Activated CD8-positive, alpha-beta T cell treated with anti-CD3 and anti-CD28 coated beads for 36 hours (primary cell): ENCODE measurements at regions not wholly inside any gene's neighbourhood (a gene's known extent, or its start where the extent isn't known, plus 50 kb on each side); places are given as distances from the start of the nearest gene placed in this dataset.

Experiments used
- ATAC-seq: fragments of 200-7000 bp; cut with Tn5 transposase; one replicate; pipeline ENCODE4 v1.10.0; 2021; ENCODE audit warnings: mild to moderate bottlenecking, moderate library complexity
- CTCF ChIA-PET: fragments of 350-600 bp; sonication (Branson Sonifier 250); formaldehyde crosslinking; loops from one replicate; lab custom pipeline; 2021; ENCODE audit warnings: antibody characterized with exemption; lab: Charles Lee
- POLR2A ChIA-PET: fragments of 350-600 bp; sonication (Branson Sonifier 250); formaldehyde crosslinking; loops from one replicate; lab custom pipeline; 2021; ENCODE audit warnings: antibody characterized with exemption; lab: Charles Lee
- DNase-seq: peaks from one replicate; pipeline ENCODE4 v3.0.0-alpha.2; 2020
- H3K27ac Mint-ChIP-seq: one replicate; pipeline ENCODE4 v1.8.0; 2021; ENCODE audit warnings: mild to moderate bottlenecking, mixed read lengths
- H3K27me3 Mint-ChIP-seq: one replicate; pipeline ENCODE4 v1.8.0; 2021; ENCODE audit warnings: mixed read lengths
- H3K36me3 Mint-ChIP-seq: one replicate; pipeline ENCODE4 v1.8.0; 2021; ENCODE audit warnings: low read depth, mixed read lengths
- H3K4me1 Mint-ChIP-seq: one replicate; pipeline ENCODE4 v1.8.0; 2021; ENCODE audit warnings: low read depth, mixed read lengths
- H3K4me3 Mint-ChIP-seq: one replicate; pipeline ENCODE4 v1.8.0; 2021; ENCODE audit warnings: mild to moderate bottlenecking, moderate library complexity, mixed read lengths
- H3K9me3 Mint-ChIP-seq: one replicate; pipeline ENCODE4 v1.8.0; 2021; ENCODE audit warnings: mixed read lengths
- CTCF ChIP-seq: fragments of 200-600 bp; IDR thresholded peaks from one replicate; pipeline ENCODE4 v1.8.0; 2022; ENCODE audit warnings: antibody characterized with exemption, mild to moderate bottlenecking
- intact Hi-C: fragments of 100-400 bp; cut with micrococcal nuclease; formaldehyde crosslinking; loops from one replicate; pipeline ENCODE4 v1.10.0; 2022

GRCh38 chr1:56258371-56258770 lies 321.0 kb downstream of the PLPP3 start:
- no peaks in the 10 kb centered on the region for H3K36me3 Mint-ChIP-seq
- no peak overlapping the region for H3K4me3 Mint-ChIP-seq
- no peaks in the 10 kb centered on the region for H3K27me3 Mint-ChIP-seq
- ChIA-PET CTCF (no interaction called here), POLR2A (no interaction called here)
- intact Hi-C loops: no loop called here
- H3K27ac Mint-ChIP-seq: no peak overlapping the region
- no peak for ATAC-seq
- no peak for TF ChIP-seq CTCF
- H3K4me1 Mint-ChIP-seq: no peaks in the 10 kb centered on the region
- no peak for DNase-seq
- peaks cover 2% of the 10 kb centered on the region for H3K9me3 Mint-ChIP-seq

- no peaks in the 10 kb centered on the region for H3K4me1 Mint-ChIP-seq
- TF ChIP-seq CTCF: no peak
- POLR2A ChIA-PET: no interaction called here
- DNase-seq (no peak), ATAC-seq (no peak)
- H3K4me3 Mint-ChIP-seq: no peak overlapping the region
- no peaks in the 10 kb centered on the region for H3K36me3 Mint-ChIP-seq
- intact Hi-C loops: no loop called here
- H3K27me3 Mint-ChIP-seq: no peaks in the 10 kb centered on the region
- H3K9me3 Mint-ChIP-seq: peaks cover 2% of the 10 kb centered on the region
- CTCF ChIA-PET: no interaction called here
- H3K27ac Mint-ChIP-seq: no peak overlapping the region
Measured at GRCh38 chr1:56257726-56258125, 321.6 kb downstream of the PLPP3 start.

GRCh38 chr1:56256153-56257000 lies 323.0 kb downstream of the PLPP3 start:
- no peak overlapping the region for H3K4me3 Mint-ChIP-seq
- no peak for TF ChIP-seq CTCF
- H3K36me3 Mint-ChIP-seq: no peaks in the 10 kb centered on the region
- H3K27ac Mint-ChIP-seq: no peak overlapping the region
- ChIA-PET CTCF (no interaction called here), POLR2A (no interaction called here)
- H3K9me3 Mint-ChIP-seq: peaks cover 2% of the 10 kb centered on the region
- ATAC-seq (no peak), DNase-seq (no peak)
- intact Hi-C loops: no loop called here
- no peaks in the 10 kb centered on the region for H3K4me1 Mint-ChIP-seq
- no peaks in the 10 kb centered on the region for H3K27me3 Mint-ChIP-seq

GRCh38 chr1:56255516-56256152 lies 323.7 kb downstream of the PLPP3 start:
- POLR2A ChIA-PET: no interaction called here

More at GRCh38 chr1:56255516-56256152, 323.7 kb downstream of the PLPP3 start:
- peaks cover 2% of the 10 kb centered on the region for H3K9me3 Mint-ChIP-seq
- TF ChIP-seq CTCF: no peak
- H3K4me1 Mint-ChIP-seq: no peaks in the 10 kb centered on the region
- ATAC-seq (no peak), DNase-seq (no peak)
- no peaks in the 10 kb centered on the region for H3K36me3 Mint-ChIP-seq
- no peaks in the 10 kb centered on the region for H3K27me3 Mint-ChIP-seq
- no peak overlapping the region for H3K27ac Mint-ChIP-seq
- H3K4me3 Mint-ChIP-seq: no peak overlapping the region
- CTCF ChIA-PET: no interaction called here
- intact Hi-C loops: no loop called here
